Activated CD8-positive, alpha-beta memory T cell treated with anti-CD3 and anti-CD28 coated beads for 24 hours (primary cell): ENCODE measurements at regions not wholly inside any gene's neighbourhood (a gene's known extent, or its start where the extent isn't known, plus 50 kb on each side); places are given as distances from the start of the nearest gene placed in this dataset.
"Not testable (repeated sequence)": the region's sequence is repeated elsewhere in the genome, so short reads cannot be mapped to it uniquely, and the experiment has no call there.

ENCODE experiments used
- DNase-seq: peaks from one replicate; pipeline ENCODE4 v3.0.0-alpha.2; 2020

- no peak for DNase-seq
Observed at GRCh38 chr10:23493711-23494110, 54.8 kb downstream of the OTUD1 start.

GRCh38 chr10:23496727-23497126 lies 57.9 kb downstream of the OTUD1 start:
- DNase-seq = no peak

GRCh38 chr10:23499372-23500132 lies 60.7 kb downstream of the OTUD1 start:
- DNase-seq = no peak

- no peak for DNase-seq
Observed at GRCh38 chr10:23505797-23506465, 67.1 kb downstream of the OTUD1 start.

- DNase-seq = no peak
Observed at GRCh38 chr10:23512355-23513058, 73.6 kb downstream of the OTUD1 start.

- not testable (repeated sequence) for DNase-seq
Observed at GRCh38 chr10:23513621-23514020, 74.7 kb downstream of the OTUD1 start.

GRCh38 chr10:23514321-23514720 lies 75.4 kb downstream of the OTUD1 start:
- no peak for DNase-seq

- DNase-seq = no peak
Observed at GRCh38 chr10:23516530-23516929, 77.7 kb downstream of the OTUD1 start.

- DNase-seq = no peak
Observed at GRCh38 chr10:23517155-23517554, 78.3 kb downstream of the OTUD1 start.

- no peak for DNase-seq
Observed at GRCh38 chr10:23521735-23522134, 82.9 kb downstream of the OTUD1 start.

GRCh38 chr10:23522345-23522744 lies 83.5 kb downstream of the OTUD1 start:
- DNase-seq = no peak

GRCh38 chr10:23523251-23523650 lies 84.4 kb downstream of the OTUD1 start:
- DNase-seq = no peak

GRCh38 chr10:23525406-23525805 lies 86.5 kb downstream of the OTUD1 start:
- no peak for DNase-seq

- no peak for DNase-seq
Observed at GRCh38 chr10:23528419-23528818, 89.5 kb downstream of the OTUD1 start.

- no peak for DNase-seq
Observed at GRCh38 chr10:23529625-23530024, 90.8 kb downstream of the OTUD1 start.

GRCh38 chr10:23530079-23530478 lies 91.2 kb downstream of the OTUD1 start:
- no peak for DNase-seq

- no peak for DNase-seq
Observed at GRCh38 chr10:23533212-23533611, 94.3 kb downstream of the OTUD1 start.

- DNase-seq = no peak
Observed at GRCh38 chr10:23534326-23534725, 95.5 kb downstream of the OTUD1 start.

- DNase-seq = no peak
Observed at GRCh38 chr10:23534761-23535160, 95.9 kb downstream of the OTUD1 start.

- no peak for DNase-seq
Observed at GRCh38 chr10:23535381-23535780, 96.5 kb downstream of the OTUD1 start.

- DNase-seq = no peak
Observed at GRCh38 chr10:23538968-23539367, 100.1 kb downstream of the OTUD1 start.

- DNase-seq = no peak
Observed at GRCh38 chr10:23540401-23541030, 101.6 kb downstream of the OTUD1 start.

GRCh38 chr10:23543691-23544380 lies 105.0 kb downstream of the OTUD1 start:
- no peak for DNase-seq
